ENCODE measurements at regions not wholly inside any gene's neighbourhood (a gene's known extent, or its start where the extent isn't known, plus 50 kb on each side); places are given as distances from the start of the nearest gene placed in this dataset.
A peak's percentile ranks its signal among the peaks of the same experiment; 100 is the strongest.
"Not testable (repeated sequence)": the region's sequence is repeated elsewhere in the genome, so short reads cannot be mapped to it uniquely, and the experiment has no call there.

DNA sequence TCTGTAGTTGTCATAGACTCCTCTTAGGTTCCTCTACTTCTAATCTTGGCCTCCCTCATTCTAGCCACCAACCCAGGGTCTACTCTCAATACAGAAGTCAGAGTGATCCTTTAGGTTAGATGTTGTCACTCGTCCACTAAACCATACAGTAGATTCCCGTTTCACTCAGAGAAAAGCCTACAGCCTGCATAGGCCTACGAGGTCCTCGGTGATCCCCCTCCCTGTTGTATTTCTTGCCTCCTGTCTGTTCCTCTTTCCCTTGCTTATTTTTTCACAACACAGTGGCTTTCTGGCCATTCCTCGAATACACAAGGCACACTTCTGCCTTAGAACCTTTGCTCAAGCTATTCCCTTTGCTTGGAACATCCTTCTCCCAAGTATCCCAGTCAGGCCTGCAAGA is 183.0 kb upstream of the PRSS1 start:
- DNase-seq = no peak

DNA sequence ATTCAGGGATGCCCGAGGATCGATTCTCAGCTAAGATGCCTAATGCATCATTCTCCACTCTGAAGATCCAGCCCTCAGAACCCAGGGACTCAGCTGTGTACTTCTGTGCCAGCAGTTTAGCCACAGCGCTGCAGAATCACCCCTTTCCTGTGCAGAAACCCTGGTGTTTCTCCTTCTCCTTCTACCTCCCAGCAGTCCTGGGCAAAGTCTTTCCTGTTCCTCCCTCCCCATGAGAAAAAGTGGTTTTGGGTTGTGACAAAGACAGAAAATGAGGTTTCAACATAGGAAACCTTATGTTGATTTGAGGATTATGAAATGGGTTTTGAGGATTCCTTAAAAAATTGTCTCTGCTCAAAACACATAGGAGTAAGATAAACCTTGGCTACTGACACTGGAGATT is 185.1 kb upstream of the PRSS1 start:
- not testable (repeated sequence) for DNase-seq

DNA sequence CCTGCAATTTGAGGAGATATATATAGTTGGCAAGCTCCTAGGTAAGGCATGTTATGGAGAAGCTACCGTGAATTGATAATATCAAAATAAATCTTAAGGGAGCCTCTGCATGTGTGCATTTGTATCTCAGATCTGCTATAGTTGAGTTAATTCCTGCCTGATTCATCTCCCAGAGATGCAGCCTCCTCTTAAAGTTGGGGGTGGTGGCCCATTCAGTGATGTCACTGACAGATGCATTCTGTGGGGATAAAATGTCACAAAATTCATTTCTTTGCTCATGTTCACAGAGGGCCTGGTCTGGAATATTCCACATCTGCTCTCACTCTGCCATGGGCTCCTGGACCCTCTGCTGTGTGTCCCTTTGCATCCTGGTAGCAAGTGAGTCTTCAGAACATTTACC is 185.8 kb upstream of the PRSS1 start:
- DNase-seq = no peak

DNA sequence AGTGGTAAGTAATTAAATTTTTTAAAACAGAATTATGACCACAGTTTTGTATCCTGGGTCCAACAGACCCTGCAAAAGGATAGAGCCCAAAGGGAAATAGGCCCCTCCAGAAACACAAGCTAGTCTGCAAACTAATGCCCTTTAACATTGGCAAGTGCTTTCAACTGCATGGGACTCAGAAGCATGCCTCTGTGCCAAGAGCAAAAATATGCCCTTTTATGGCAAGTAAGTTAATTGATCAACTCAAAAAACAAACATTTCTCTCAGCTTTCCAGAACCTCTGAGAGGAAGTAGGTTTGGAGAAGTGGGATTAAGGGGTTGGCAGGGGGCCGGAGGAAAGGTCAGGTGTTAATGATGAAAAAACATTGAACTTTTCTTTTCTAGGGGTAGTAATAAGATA is 186.6 kb upstream of the PRSS1 start:
- DNase-seq = no peak

DNA sequence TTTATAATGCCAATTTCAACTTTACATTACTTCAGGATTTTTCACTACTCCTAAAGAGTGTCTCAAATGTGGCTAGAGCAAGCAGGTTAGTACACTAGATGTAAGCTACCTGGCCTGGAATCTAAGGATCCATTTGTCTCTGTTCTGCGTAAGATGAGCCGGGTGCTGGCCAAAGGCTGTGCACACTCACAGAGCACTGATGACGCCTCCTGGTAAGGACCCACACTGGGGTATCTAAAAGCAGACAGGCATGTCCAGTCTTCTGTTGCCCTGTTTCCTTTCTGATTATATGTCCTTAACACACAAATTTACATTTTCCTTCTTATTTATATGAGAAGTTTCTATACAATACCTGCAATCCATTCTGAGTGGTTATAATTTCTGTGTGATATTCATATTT is 187.9 kb upstream of the PRSS1 start:
- not testable (repeated sequence) for DNase-seq

DNA sequence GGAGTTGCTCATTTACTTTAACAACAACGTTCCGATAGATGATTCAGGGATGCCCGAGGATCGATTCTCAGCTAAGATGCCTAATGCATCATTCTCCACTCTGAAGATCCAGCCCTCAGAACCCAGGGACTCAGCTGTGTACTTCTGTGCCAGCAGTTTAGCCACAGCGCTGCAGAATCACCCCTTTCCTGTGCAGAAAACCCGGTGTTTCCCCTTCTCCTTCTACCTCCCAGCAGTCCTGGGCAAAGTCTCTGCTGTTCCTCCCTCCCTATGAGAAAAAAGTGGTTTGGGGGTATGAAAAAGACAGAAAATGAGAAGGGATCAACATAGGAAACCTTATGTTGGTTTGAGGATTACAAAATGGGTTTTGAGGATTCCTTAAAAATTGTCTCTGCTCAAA is 188.5 kb upstream of the PRSS1 start:
- not testable (repeated sequence) for DNase-seq

DNA sequence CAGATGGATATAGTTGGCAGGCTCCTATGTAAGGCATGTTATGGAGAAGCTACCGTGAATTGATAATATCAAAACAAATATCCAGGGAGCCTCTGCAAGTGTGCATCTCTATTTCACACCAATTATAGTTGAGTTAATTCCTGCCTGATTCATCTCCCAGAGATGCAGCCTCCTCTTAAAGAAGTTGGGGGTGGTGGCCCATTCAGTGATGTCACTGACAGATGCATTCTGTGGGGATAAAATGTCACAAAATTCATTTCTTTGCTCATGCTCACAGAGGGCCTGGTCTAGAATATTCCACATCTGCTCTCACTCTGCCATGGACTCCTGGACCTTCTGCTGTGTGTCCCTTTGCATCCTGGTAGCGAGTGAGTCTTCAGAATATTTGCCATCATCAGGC is 189.1 kb upstream of the PRSS1 start:
- no peak for DNase-seq

DNA sequence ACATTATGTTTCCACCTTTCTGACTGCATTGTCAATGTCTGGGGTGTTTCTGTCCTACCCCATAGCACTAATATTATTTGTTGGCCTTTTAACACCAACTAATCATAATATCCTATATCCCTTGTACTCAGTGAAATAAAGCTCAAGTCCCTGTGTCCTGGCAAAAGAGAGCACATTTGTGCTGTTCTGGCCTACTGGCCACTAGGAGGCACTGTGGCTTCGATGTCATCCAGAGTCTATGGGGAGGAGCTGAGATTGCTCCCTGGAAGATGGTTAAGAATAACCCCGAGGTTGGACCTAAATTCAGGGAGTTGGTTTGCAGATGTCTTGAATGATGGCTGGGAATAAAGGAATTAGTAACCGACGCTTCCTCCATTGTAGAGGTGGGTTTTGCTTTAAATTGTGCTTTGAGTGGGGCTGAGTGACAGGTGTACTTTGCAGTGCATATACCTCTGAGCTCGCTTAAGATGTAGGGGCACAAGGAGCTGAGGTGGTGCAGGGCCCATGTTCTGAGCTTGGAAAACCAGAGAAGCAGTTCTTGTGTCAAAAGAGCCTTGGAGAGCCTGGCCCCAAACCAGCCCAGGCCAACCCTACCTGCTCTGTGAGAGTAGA is 191.2 kb upstream of the PRSS1 start:
- no peak for DNase-seq

DNA sequence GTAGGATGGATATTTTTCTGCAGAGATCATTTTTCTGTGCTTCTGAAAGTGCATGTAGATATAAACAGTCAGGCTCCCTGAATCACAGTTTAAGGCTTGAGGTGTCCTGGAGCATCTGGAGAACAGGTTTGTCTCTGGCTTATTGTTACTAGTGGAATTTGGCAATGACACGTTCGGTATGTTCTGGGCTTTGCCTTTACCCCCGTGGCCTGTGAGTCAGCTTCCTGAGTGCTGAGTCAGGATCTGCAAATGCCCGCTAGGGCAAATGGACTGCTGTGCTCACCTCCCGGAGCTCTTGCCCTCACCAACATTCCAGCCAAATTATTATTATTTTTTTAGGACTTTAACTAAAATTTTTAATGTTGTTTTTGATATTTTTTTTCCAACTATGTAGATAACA is 192.5 kb upstream of the PRSS1 start:
- DNase-seq = peak; percentile 4

DNA sequence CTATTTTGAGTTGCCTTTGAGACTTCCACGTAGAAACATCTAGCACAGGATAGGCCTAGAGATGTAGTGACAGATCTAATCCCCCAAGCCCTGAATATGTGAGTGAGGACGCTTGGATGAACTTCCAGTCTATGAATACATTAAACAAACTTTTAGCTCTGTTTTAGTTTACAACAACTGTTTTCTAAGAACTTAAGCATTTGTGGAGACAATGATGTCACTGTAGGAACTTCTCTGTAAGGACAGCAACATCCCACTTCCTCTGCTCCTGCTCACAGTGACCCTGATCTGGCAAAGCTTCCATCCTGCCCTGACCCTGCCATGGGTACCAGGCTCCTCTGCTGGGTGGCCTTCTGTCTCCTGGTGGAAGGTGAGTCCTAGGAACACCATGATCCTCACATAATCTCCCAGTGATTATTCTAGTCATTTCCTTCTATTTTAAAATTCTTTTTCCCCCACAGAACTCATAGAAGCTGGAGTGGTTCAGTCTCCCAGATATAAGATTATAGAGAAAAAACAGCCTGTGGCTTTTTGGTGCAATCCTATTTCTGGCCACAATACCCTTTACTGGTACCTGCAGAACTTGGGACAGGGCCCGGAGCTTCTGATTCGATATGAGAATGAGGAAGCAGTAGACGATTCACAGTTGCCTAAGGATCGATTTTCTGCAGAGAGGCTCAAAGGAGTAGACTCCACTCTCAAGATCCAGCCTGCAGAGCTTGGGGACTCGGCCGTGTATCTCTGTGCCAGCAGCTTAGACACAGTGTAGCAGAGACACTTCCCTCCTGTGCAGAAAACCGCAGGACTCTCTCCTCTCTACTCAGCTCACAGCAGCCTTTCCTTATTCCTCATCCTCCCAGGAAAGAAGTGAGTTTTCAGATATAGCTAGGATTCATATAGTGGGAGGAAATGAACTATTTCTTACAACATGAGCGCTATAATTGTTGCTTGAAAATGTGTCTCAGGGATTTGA is 194.4 kb upstream of the PRSS1 start:
- no peak for DNase-seq

DNA sequence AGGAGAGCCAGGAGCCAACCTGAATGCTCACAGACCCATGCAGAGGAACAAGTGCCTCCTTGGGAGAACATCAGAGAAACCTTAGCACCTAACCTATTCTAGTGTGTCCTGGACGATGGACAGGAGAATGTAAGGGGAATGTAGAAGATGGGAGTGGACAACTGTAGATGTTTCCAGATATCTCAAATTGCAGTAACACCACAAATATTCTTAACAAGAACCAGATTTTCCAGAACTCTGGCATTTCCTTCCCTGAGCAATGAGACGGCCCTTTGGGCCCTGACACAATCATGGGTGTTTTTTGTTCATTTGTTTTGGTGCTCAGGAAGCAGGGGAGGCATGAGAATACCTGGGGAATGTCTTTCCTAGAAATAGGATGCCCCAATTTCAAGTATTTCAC is 196.1 kb upstream of the PRSS1 start:
- no peak for DNase-seq

DNA sequence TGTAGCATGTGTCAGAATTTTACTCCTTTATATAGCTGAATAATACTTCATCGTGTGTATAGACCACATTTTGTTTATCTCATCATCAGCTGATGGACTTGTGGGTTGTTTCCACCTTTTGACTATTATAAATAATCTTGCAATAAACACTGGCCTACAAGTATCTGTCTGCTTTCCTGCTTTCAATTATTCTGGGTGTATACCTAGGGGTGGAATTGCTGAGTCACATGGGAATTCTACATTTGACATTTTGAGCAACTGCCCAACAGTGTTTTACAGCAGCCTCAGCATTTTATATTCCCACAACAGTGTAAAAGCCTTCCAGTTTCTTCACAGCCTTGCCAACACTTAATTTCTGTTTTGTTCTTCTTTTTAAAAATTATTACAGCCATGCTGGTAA is 200.3 kb upstream of the PRSS1 start:
- no peak for DNase-seq

DNA sequence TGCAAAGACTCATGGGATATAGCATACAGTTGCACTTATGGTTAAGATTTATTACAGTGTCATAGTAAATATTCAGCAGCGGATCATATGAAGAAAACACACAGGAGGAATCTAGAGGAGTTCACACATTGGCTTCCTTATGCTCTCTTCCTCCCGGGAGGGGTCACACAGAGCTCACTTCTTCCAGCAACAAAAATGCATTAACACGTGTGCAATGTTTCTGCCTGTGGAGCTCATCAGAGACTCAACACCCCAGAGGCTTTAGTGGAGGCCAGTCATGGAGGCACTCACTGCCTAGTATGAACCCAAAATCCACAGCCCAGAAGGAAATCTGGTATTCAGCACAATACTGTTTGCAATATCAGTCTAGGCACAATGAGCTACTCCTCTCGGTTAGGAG is 202.8 kb upstream of the PRSS1 start:
- no peak for DNase-seq

DNA sequence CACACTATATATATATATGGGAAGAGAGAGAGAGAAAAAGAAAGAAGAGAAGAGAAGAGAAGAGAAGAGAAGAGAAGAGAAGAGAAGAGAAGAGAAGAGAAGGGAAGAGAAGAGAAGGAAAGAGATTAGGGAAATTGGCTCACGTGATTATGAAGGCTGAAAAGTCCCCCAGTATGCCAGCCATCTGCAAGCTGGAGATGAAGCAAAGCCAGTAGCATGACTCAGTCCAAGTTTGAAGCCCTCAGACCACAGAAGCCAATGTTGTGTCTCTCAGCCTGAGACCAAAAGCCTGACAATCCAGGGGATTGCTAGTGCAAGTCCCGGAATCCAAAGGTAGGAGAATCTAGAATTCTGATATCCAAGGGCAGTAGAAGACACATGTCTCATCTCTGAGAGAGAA is 206.3 kb upstream of the PRSS1 start:
- no peak for DNase-seq

DNA sequence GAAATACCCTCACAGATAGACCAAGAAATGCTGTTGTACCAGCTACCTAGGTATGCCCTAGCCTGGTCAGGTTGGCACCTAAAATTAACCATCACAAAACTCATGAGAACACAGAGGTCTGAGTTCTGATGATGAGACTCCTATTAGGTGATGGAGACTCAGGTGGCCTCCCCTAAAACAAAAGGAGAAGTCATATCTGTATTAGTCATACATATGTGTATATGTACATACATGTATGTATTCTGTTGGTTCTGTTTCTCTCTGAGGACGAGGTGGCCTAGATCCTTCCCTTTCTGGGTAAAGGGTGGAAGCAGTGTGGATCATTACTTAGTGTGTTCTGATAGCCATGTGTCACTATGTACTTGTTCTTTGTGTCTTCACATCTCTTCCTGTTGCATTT is 207.2 kb upstream of the PRSS1 start:
- DNase-seq = no peak

DNA sequence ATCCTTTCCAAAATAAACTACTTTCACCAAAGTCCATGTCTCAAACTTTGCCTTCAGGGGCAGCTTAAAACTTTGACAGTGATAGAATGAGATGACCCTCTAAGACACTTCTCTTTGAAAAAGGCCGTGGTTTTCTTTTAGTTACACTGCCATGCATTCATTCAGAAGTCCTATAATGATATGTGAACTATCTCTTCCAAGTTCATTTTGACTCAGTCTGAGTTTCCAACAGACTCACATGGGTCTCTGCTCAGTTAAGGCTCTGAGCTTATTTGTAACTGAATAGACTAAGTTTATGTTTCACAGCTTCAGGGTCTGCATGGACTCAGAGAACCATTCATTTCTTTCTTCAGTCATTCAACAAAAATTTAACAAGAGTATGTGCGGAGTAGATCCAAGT is 208.9 kb upstream of the PRSS1 start:
- no peak for DNase-seq

DNA sequence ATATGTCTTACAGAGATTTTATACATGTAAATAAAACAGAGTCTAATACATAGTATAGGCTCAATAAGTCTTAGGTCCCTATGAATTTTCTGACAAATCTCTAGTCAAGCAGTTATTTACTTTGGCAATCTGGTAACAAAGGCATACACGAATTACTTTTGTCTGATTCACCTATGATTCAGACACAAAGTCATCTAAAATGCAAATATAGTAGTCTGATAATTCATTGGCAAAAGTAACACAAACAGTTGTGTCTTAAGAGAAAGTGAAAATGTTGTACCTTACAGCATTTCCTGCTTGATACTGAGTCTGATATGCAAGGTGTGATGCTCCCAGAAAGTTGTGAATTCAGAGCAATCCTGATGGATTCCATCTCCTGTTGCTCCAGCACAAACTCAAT is 209.4 kb upstream of the PRSS1 start:
- DNase-seq = no peak

DNA sequence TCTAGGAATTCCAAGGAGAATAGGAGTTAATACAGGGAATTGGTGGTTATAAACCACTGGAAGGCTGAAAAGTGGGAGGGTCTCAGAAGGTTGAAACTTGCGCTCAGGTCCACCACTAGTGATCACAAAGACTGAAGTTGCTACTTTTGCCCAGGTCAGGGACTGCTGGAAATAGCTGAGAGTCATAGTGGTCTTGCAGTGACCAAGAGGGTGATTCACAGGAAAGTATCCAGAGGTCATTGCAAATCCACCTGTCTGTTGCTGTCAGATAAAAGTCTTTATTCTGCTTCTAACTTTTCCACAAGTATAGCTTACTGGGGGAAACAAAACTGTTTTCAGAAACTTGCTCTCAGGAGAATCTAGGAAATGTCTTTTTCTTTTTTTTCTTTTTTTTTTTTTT is 211.5 kb upstream of the PRSS1 start:
- no peak for DNase-seq

DNA sequence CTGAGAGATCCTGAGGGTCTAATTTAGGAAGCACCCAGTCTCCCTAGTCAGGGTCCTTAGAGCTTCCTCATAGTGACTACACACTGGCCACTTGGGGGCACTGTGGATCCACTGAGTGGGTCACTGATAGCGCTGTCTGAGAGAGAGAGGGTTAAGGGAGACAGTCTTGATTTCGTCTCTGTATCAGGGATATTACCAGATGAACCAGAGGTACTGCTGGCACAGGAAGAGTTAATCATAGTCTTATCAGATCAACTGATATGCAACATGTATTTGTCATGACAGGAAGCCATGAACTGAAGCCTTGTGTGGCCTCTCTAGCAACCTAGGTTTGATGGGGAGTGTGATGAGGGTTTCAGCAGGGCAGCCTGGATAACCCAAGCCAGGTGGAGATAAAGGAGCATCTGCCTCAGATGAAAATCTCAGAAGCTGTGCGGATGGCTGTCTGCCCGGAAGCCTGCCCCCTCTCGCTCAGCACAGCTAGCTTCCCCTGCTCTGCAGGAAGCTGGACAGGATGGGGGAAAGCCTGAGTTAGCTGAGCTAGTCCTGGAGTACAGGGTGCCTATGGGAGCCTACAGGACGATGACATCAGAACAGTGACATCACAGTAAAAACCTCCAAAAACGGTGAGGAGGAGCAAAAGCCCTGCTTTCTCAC is 214.0 kb upstream of the PRSS1 start:
- DNase-seq = no peak

DNA sequence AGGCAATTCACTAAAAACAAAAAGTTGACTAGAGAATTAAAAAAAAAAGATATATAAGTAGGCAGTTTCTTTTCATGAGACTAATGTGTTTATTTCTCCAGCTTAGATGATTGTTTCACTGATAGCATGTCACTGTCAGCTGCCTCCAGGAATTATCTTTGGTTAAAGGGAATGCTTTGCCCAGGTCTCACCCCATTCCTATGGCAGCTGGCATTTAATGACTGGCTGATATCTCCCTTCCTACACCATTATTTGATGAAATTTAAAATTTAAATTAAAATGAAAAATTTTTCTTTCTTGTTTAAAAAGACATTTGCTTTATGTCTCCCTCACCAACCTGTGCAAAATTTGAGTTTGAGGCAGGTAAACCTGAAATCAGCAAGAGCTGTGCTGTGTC is 214.5 kb upstream of the PRSS1 start:
- no peak for DNase-seq

DNA sequence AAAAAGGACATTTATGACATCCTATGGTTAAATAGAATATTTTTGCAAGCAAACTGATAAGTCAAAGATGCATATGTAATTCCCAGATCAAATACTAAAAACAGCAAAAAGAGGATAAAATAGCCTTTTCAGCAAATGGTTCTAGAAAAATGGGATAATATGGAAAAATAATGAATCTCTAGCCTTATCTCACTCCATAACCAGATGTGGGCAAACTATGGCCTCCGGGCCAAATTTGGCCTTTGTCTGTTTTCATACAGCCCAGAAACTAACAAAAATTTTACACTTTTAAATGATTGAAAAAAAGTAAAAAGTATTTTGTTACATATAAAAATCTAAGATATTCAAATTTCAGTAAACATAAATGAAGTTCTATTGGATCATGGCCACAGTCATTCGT is 215.4 kb upstream of the PRSS1 start:
- DNase-seq = no peak

DNA sequence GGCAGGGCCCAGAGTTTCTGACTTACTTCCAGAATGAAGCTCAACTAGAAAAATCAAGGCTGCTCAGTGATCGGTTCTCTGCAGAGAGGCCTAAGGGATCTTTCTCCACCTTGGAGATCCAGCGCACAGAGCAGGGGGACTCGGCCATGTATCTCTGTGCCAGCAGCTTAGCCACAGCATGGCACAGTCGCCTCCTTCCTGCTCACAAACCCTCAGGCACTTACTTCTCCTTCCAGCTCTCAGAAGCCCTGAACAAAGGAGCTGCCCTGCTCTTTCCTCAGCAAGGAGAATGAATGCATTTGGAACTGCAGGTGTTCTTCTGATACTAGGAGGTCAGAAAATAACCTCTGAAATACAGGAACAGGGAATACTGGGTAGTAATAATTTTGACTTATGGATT is 219.7 kb upstream of the PRSS1 start:
- DNase-seq = no peak

DNA sequence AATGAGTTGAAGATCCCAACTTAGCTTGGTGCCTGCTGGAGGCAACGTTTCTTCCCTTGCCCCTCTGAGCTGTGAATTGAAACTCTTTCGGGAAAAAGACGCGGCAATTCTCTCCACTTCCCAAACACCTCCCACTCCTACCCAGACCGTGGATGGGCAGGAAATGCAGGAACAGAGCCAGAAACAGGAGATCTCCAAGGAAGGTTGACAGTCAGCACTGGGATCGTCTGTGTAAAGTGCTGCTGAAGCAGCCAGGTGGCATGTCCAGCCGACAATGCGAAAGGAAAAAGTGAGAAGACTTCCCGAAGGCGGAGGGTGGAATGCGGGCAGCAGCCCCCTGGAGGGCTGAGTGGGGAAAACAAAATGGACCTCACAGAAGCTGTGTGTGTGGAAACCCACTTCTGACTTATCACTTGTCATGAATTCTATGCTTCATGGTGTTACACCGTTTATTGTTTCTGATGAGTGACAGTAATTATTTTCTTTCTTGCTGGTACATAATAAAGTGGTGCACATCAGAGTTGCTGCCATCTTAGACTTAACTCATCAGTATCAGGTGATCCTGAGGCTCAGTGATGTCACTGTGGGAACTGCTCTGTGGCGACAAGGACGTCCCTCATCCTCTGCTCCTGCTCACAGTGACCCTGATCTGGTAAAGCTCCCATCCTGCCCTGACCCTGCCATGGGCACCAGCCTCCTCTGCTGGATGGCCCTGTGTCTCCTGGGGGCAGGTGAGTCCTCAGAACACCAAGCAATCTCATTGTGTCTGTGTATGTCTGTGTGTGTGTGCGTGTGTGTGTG is 220.5 kb upstream of the PRSS1 start:
- no peak for DNase-seq
